ENCODE measurements at regions not wholly inside any gene's neighbourhood (a gene's known extent, or its start where the extent isn't known, plus 50 kb on each side); places are given as distances from the start of the nearest gene placed in this dataset.
A peak's percentile ranks its signal among the peaks of the same experiment; 100 is the strongest.

GRCh38 chr7:1359051-1359400 is 100.2 kb downstream of the MICALL2 start:
- no peak for DNase-seq
- Mint-ChIP-seq H3K4me1 (no peaks in the 10 kb centered on the region), H3K27me3 (ENCODE audit: low read depth in 3 of 3) (peaks cover 0 to 9% (median 4%) of the 10 kb centered on the region in 3 donors), H3K27ac (no peak overlapping the region), H3K36me3 (no peaks in the 10 kb centered on the region), H3K9me3 (no peaks in the 10 kb centered on the region), H3K4me3 (no peak overlapping the region)

GRCh38 chr7:1359681-1360485 is 99.4 kb downstream of the MICALL2 start:
- H3K4me1 Mint-ChIP-seq, result no peaks in the 10 kb centered on the region
- H3K27me3 Mint-ChIP-seq (ENCODE audit: low read depth in 3 of 3), result peaks cover 0 to 9% (median 3%) of the 10 kb centered on the region in 3 donors
- no peak for DNase-seq
- H3K36me3 Mint-ChIP-seq, result no peaks in the 10 kb centered on the region
- no peaks in the 10 kb centered on the region for H3K9me3 Mint-ChIP-seq
- H3K4me3 Mint-ChIP-seq, result no peak overlapping the region
- H3K27ac Mint-ChIP-seq, result no peak overlapping the region

GRCh38 chr7:1360521-1360971 is 98.7 kb downstream of the MICALL2 start:
- no peaks in the 10 kb centered on the region for H3K36me3 Mint-ChIP-seq
- no peaks in the 10 kb centered on the region for H3K9me3 Mint-ChIP-seq
- no peak for DNase-seq
- H3K4me1 Mint-ChIP-seq, result no peaks in the 10 kb centered on the region
- H3K27ac Mint-ChIP-seq, result no peak overlapping the region
- no peak overlapping the region for H3K4me3 Mint-ChIP-seq
- peaks cover 1 to 9% (median 3%) of the 10 kb centered on the region in 3 donors for H3K27me3 Mint-ChIP-seq (ENCODE audit: low read depth in 3 of 3)

GRCh38 chr7:1361016-1361755 is 98.1 kb downstream of the MICALL2 start:
- no peak for DNase-seq
- Mint-ChIP-seq H3K9me3 (no peaks in the 10 kb centered on the region), H3K27ac (no peak overlapping the region), H3K36me3 (no peaks in the 10 kb centered on the region), H3K27me3 (ENCODE audit: low read depth in 3 of 3) (peaks cover 1 to 11% (median 1%) of the 10 kb centered on the region in 3 donors), H3K4me3 (no peak overlapping the region), H3K4me1 (no peaks in the 10 kb centered on the region)

DNA sequence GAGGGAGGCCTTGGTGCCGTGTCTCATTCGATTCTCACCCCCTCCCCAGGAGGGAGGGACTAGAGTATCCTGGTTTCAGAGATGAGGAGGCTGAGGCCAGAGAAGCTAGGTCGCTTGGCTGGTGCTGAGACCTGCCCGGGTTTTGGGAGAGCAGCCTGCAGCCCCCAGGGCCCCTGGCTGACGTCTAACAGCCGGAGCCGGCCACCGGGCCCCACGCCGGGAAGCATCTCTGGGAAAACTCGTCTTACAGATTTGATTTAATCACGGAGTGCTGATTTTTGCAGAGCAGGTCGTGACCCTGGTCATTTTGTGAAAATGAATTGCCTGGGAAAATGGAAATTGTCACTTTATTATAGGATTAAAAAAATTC is 97.5 kb downstream of the MICALL2 start:
- H3K4me1 Mint-ChIP-seq, result no peaks in the 10 kb centered on the region
- no peak overlapping the region for H3K27ac Mint-ChIP-seq
- no peaks in the 10 kb centered on the region for H3K9me3 Mint-ChIP-seq
- H3K36me3 Mint-ChIP-seq, result no peaks in the 10 kb centered on the region
- H3K4me3 Mint-ChIP-seq, result no peak overlapping the region
- peaks cover 1 to 11% (median 1%) of the 10 kb centered on the region in 3 donors for H3K27me3 Mint-ChIP-seq (ENCODE audit: low read depth in 3 of 3)
- no peak for DNase-seq

DNA sequence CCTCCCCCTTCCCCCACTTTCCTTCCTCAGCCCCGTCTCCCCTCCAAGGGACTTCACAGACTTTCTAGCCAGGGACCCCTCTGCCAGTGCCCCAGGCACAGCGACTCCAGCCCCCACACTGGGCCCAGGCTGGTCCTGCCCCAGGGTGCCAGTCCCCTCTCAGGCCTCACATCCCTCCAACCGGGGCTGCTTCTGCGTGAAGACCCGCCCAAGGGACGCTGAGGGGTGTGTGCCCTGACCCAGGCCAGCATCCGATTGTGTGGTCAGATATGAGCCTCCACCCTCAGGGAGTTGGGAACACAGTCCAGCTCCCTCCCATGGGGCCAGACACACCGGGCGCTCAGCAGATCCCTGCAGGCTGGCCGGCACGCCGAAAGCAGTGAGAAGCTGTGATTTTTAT is 97.0 kb downstream of the MICALL2 start:
- Mint-ChIP-seq H3K4me1 (no peaks in the 10 kb centered on the region), H3K27me3 (ENCODE audit: low read depth in 3 of 3) (peaks cover 1 to 11% (median 2%) of the 10 kb centered on the region in 3 donors), H3K27ac (no peak overlapping the region), H3K36me3 (no peaks in the 10 kb centered on the region), H3K9me3 (no peaks in the 10 kb centered on the region), H3K4me3 (no peak overlapping the region)
- no peak for DNase-seq

DNA sequence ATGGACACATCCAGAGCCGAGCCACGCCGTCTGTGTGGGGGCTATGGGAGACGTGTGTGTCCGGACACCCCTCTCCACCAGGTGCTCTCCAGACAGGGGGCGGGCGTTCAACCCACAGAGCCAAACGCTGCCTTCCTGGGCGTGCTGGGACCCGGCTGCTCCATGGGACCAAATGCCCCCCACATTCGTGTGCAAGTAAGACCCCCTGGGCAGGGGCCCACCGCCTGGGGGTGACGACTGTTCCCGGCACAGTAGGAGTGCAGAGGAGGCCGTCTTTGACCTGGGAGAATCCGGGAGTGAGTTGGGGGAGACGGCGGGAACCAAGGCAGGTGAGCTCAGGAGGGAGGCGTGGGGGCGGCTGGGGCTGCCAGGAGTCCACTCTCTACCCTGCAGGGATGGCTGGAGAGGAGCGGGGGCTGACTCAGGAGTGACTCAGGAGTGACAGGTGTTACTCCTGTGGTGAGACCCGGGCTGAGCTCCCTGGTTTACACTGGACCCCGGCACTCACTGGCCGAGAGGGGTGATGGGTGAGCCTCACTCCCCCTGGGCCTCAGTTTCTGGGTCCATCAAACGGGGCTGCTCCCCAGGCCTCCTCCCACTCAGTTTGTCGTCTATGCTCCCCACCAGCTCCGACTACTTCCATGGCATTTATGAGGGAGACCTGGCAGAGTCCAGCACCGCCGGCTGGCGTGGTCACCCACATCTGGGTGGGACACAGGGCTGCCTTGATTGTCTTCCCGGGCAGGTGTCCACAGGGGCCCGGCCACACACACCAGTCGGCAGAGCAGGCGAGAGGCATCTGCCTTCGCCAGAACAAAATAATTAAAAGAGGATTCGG is 95.0 kb downstream of the MICALL2 start:
- no peak overlapping the region for H3K27ac Mint-ChIP-seq
- no peaks in the 10 kb centered on the region for H3K9me3 Mint-ChIP-seq
- H3K4me3 Mint-ChIP-seq, result no peak overlapping the region
- DNase-seq, result no peak
- peaks cover 2 to 16% (median 3%) of the 10 kb centered on the region in 3 donors for H3K27me3 Mint-ChIP-seq (ENCODE audit: low read depth in 3 of 3)
- no peaks in the 10 kb centered on the region for H3K36me3 Mint-ChIP-seq
- peaks cover 0 to 6% of the 10 kb centered on the region in 2 donors for H3K4me1 Mint-ChIP-seq

DNA sequence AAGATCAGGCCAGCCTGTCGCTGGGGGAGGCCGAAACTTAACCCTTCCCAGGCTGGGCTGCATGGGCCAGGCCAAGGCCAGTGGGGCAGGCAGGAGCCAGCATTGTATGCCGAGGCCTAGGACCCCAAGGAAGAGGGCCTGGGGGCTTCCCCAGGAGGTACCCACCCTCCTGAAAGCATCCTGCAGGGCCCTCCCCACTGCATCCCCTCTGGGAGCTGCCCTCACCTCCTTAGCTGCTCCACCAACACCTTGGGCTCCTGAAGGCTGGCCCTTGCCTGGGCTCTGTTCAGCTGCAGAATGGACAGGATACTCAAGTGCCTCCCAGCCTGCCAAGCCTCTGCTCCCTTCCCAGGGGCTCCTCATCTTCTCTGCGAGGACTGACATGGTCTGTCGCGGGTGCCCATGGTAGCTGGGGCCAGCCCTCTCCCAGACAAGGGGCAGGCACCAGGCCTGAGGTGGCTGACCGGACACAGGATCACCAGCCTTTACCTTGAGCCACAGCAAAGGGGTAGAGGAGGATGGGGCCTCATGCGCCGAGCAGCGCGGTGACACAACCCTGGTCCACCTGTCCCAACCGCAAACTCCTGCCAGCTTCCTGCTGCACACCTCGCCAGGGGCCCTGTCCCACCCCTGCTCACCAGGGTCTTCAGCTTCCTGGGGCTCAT is 94.2 kb downstream of the MICALL2 start:
- no peak overlapping the region for H3K4me3 Mint-ChIP-seq
- H3K4me1 Mint-ChIP-seq, result peaks cover 0 to 6% of the 10 kb centered on the region in 2 donors
- H3K27ac Mint-ChIP-seq, result no peak overlapping the region
- H3K27me3 Mint-ChIP-seq (ENCODE audit: low read depth in 3 of 3), result peaks cover 4 to 17% (median 6%) of the 10 kb centered on the region in 3 donors
- DNase-seq, result no peak
- H3K36me3 Mint-ChIP-seq, result no peaks in the 10 kb centered on the region
- H3K9me3 Mint-ChIP-seq, result peaks cover 0 to 2% (median 0%) of the 10 kb centered on the region in 6 donors

DNA sequence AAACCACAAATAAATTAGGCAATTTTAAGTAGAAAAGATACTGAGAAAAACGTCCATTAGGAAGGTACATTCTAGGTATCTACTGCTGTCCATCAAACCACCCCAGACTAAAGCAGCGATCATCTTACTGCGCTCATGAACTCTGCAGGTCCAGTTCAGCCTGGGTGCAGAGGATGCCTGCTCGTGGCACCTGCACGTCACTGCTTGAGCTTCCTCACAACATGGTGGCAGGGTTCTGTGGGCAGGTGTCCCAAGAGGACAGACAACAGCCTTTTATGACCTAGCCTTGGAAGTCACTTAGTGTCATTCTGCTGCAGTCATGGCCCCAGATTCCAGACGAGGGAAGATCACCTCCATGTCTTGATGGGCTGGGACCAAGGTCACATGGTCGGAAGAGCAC is 93.4 kb downstream of the MICALL2 start:
- H3K27me3 Mint-ChIP-seq (ENCODE audit: low read depth in 3 of 3), result peaks cover 4 to 24% (median 8%) of the 10 kb centered on the region in 3 donors
- H3K4me1 Mint-ChIP-seq, result peaks cover 0 to 6% of the 10 kb centered on the region in 2 donors
- DNase-seq, result no peak
- no peaks in the 10 kb centered on the region for H3K36me3 Mint-ChIP-seq
- H3K27ac Mint-ChIP-seq, result no peak overlapping the region
- peaks cover 0 to 2% (median 0%) of the 10 kb centered on the region in 6 donors for H3K9me3 Mint-ChIP-seq
- no peak overlapping the region for H3K4me3 Mint-ChIP-seq

DNA sequence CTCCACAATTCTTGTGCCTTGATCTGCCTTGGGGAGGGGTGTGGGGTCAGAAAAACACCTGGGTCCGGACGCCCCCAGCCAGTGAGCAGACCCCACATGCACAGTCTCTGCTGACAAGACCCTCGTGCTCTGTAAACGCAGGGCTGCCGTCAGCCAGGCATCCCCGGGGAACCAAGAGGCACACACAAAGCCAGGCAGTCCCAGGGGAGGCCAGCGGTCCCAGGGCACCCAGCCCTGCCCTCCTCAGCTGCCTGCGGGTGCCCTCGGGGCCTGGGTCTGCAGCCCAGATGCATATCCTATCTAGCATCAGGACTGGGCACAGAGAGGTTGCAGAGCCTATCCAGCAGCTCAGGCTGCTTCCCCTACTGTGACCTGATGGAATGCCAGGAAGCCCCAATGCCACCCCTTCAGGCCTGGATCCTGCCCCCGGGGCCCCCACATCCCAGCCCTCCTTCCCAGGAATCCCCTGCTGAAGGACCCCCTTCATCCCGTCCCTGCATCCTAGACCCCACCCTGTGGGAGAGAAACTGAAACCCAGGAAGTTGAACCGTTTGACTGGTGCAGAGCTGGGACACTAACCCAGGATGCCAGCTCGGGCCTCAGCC is 92.4 kb downstream of the MICALL2 start:
- H3K27ac Mint-ChIP-seq, result no peak overlapping the region
- H3K4me3 Mint-ChIP-seq, result no peak overlapping the region
- H3K4me1 Mint-ChIP-seq, result peaks cover 0 to 6% of the 10 kb centered on the region in 2 donors
- peaks cover 4 to 21% (median 11%) of the 10 kb centered on the region in 3 donors for H3K27me3 Mint-ChIP-seq (ENCODE audit: low read depth in 3 of 3)
- no peaks in the 10 kb centered on the region for H3K36me3 Mint-ChIP-seq
- peaks cover 0 to 2% (median 0%) of the 10 kb centered on the region in 6 donors for H3K9me3 Mint-ChIP-seq
- DNase-seq, result no peak

GRCh38 chr7:1367501-1368183 is 91.6 kb downstream of the MICALL2 start:
- Mint-ChIP-seq H3K27me3 (ENCODE audit: low read depth in 3 of 3) (peaks cover 4 to 21% (median 14%) of the 10 kb centered on the region in 3 donors), H3K4me1 (peaks cover 0 to 6% of the 10 kb centered on the region in 2 donors), H3K9me3 (peaks cover 0 to 2% (median 0%) of the 10 kb centered on the region in 6 donors), H3K27ac (no peak overlapping the region), H3K36me3 (no peaks in the 10 kb centered on the region), H3K4me3 (peak overlapping the region in 1 of 5 donors; percentile 27)
- no peak for DNase-seq

DNA sequence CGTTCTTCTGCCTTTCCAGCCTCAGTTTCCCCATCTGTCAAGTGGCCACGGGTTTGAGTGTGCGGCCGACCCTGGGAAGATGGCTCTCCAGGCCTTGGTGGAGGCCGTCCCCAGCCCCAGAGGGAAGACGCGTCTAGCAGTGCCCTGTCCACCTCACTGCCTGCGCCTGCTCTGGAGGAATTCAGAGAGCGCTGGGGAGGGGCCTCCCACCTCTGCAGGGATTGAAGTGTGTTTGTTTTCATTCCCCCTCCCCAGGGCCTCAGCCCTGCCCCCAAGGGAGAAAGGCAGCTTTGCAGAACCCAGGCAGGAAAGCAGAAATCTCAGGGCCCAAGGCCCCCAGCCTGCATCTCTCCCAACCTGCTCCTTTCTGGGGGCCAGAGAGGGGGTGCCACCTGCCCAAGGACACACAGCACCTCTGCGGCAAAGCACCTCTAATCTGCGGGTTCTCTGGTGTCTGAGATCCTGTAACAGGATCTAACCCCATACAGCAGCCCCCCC is 91.0 kb downstream of the MICALL2 start:
- H3K27ac Mint-ChIP-seq, result no peak overlapping the region
- peaks cover 5 to 21% (median 15%) of the 10 kb centered on the region in 3 donors for H3K27me3 Mint-ChIP-seq (ENCODE audit: low read depth in 3 of 3)
- no peak overlapping the region for H3K4me3 Mint-ChIP-seq
- peaks cover 0 to 6% of the 10 kb centered on the region in 2 donors for H3K4me1 Mint-ChIP-seq
- no peak for DNase-seq
- H3K9me3 Mint-ChIP-seq, result peaks cover 0 to 2% (median 0%) of the 10 kb centered on the region in 6 donors
- no peaks in the 10 kb centered on the region for H3K36me3 Mint-ChIP-seq

Data from immature natural killer cell (primary cell).